IMR-90 (cell line): ENCODE measurements at regions not wholly inside any gene's neighbourhood (a gene's known extent, or its start where the extent isn't known, plus 50 kb on each side); places are given as distances from the start of the nearest gene placed in this dataset.
"Not testable (repeated sequence)": the region's sequence is repeated elsewhere in the genome, so short reads cannot be mapped to it uniquely, and the experiment has no call there.

ENCODE experiments used
- ATAC-seq: fragments of 200-7000 bp; cut with Tn5 transposase; 2 replicates; pipeline ENCODE4 v1.9.1; 2020; ENCODE audit warnings: low read depth, mild to moderate bottlenecking, moderate library complexity
- BruUV-seq: library from RNA; stranded (reverse); fragments of 400-500 nt; replicated peaks from 2 replicates; lab custom pipeline; 2021; lab: Mats Ljungman, UMichigan
- CTCF ChIA-PET: fragments of 300-600 bp; formaldehyde crosslinking; extraction: SDS; loops from one replicate; lab custom pipeline; 2021; ENCODE audit warnings: antibody characterized with exemption; lab: Yijun Ruan, JAX
- POLR2A ChIA-PET: fragments of 300-600 bp; sonication (Branson Sonifier 250); formaldehyde crosslinking; loops from one replicate; lab custom pipeline; 2022; ENCODE audit warnings: antibody characterized with exemption; ENCODE audit not compliant: unreplicated experiment; lab: Charles Lee
- DNase-seq: peaks from one replicate; pipeline ENCODE4 v3.0.0; 2013
- H2AFZ ChIP-seq: replicated peaks from 2 replicates; pipeline ENCODE3; 2013; ENCODE audit warnings: low read length, mild to moderate bottlenecking; ENCODE audit not compliant: poor library complexity
- H2AK5ac ChIP-seq: 2 replicates; pipeline ENCODE4 v1.6.1; 2013; ENCODE audit warnings: low read depth, low read length, inconsistent platforms
- H2AK9ac ChIP-seq: replicated peaks from 2 replicates; pipeline ENCODE3; 2013; ENCODE audit warnings: mild to moderate bottlenecking, low read depth, low read length, moderate library complexity; ENCODE audit not compliant: poor library complexity
- H2BK120ac ChIP-seq: 2 replicates; pipeline ENCODE4 v1.6.1; 2013; ENCODE audit warnings: low read depth, low read length, inconsistent platforms
- H2BK15ac ChIP-seq: 3 replicates; pipeline ENCODE4 v1.6.1; 2013; ENCODE audit warnings: low read depth, low read length, inconsistent platforms
- H2BK20ac ChIP-seq: 2 replicates; pipeline ENCODE4 v1.6.1; 2013; ENCODE audit warnings: low read depth, mild to moderate bottlenecking, inconsistent platforms, low read length, moderate library complexity
- H2BK5ac ChIP-seq: 2 replicates; pipeline ENCODE4 v1.6.1; 2013; ENCODE audit warnings: mild to moderate bottlenecking, low read depth, low read length, inconsistent platforms; ENCODE audit not compliant: poor library complexity, severe bottlenecking
- H3K14ac ChIP-seq: replicated peaks from 2 replicates; pipeline ENCODE4 v1.6.1; 2013; ENCODE audit warnings: low read depth, low read length, inconsistent platforms
- H3K18ac ChIP-seq: 2 replicates; pipeline ENCODE4 v1.6.1; 2013; ENCODE audit warnings: low read depth, low read length, control low read depth
- H3K23ac ChIP-seq: 2 replicates; pipeline ENCODE4 v1.6.1; 2013; ENCODE audit warnings: low read depth, low read length, inconsistent platforms
- H3K27ac ChIP-seq: 2 replicates; pipeline ENCODE4 v1.5.1; 2013; ENCODE audit warnings: mild to moderate bottlenecking, control low read depth, low read length; ENCODE audit not compliant: insufficient read depth
- H3K27me3 ChIP-seq: 2 replicates; pipeline ENCODE4 v1.6.1; 2013; ENCODE audit warnings: low read length; ENCODE audit not compliant: control insufficient read depth, insufficient read depth
- H3K36me3 ChIP-seq: 2 replicates; pipeline ENCODE4 v1.6.1; 2013; ENCODE audit warnings: low read length, mixed read lengths; ENCODE audit not compliant: control insufficient read depth, insufficient read depth
- H3K4ac ChIP-seq: 2 replicates; pipeline ENCODE4 v1.6.1; 2013; ENCODE audit warnings: low read depth, low read length, inconsistent platforms
- H3K4me1 ChIP-seq: 2 replicates; pipeline ENCODE4 v1.6.1; 2013; ENCODE audit warnings: low read length, mixed read lengths; ENCODE audit not compliant: control insufficient read depth, insufficient read depth
- H3K4me2 ChIP-seq: 2 replicates; pipeline ENCODE4 v1.6.1; 2013; ENCODE audit warnings: low read depth, mild to moderate bottlenecking, control low read depth, low read length, moderate library complexity
- H3K4me3 ChIP-seq: 2 replicates; pipeline ENCODE4 v1.5.1; 2013; ENCODE audit warnings: low read depth, mild to moderate bottlenecking, control low read depth, low read length, moderate library complexity; ENCODE audit not compliant: insufficient read depth
- H3K56ac ChIP-seq: 2 replicates; pipeline ENCODE4 v1.6.1; 2013; ENCODE audit warnings: low read length, inconsistent platforms; ENCODE audit not compliant: insufficient read depth; ENCODE audit errors: extremely low read depth
- H3K79me1 ChIP-seq, 2 experiments: 2 replicates each; pipeline ENCODE4 v1.6.1; 2013; ENCODE audit warnings: low read length in 2 of 2, inconsistent platforms in 1 of 2, low read depth in 1 of 2
- H3K9ac ChIP-seq: 2 replicates; pipeline ENCODE4 v1.6.1; 2013; ENCODE audit warnings: low read depth, low read length, control low read depth
- H3K9me1 ChIP-seq: 2 replicates; pipeline ENCODE4 v1.6.1; 2013; ENCODE audit warnings: low read length, inconsistent platforms; ENCODE audit not compliant: insufficient read depth
- H3K9me3 ChIP-seq: 2 replicates; pipeline ENCODE4 v1.6.1; 2013; ENCODE audit warnings: low read length; ENCODE audit not compliant: control insufficient read depth, insufficient read depth
- H4K20me1 ChIP-seq: 2 replicates; pipeline ENCODE4 v1.6.1; 2013; ENCODE audit warnings: low read length, inconsistent platforms; ENCODE audit not compliant: insufficient read depth
- H4K5ac ChIP-seq: 2 replicates; pipeline ENCODE4 v1.6.1; 2013; ENCODE audit warnings: mild to moderate bottlenecking, low read depth, low read length, control low read depth
- H4K8ac ChIP-seq, 2 experiments: 2 replicates each; pipeline ENCODE4 v1.6.1; 2013; ENCODE audit warnings: low read depth in 2 of 2, low read length in 2 of 2, control low read depth in 1 of 2, inconsistent platforms in 1 of 2
- H4K91ac ChIP-seq: 2 replicates; pipeline ENCODE4 v1.6.1; 2013; ENCODE audit warnings: low read depth, low read length, inconsistent platforms; ENCODE audit not compliant: insufficient read depth
- CHD1 ChIP-seq: IDR thresholded peaks from 2 replicates; pipeline ENCODE4 v1.6.1; 2012; ENCODE audit warnings: low read depth, low read length, improper control_type of control experiment
- CTCF ChIP-seq: conservative IDR thresholded peaks from 2 replicates; pipeline ENCODE4 v1.5.1; 2012; ENCODE audit warnings: mild to moderate bottlenecking, low read depth, low read length, improper control_type of control experiment
- MXI1 ChIP-seq: IDR thresholded peaks from 2 replicates; pipeline ENCODE4 v1.6.1; 2012; ENCODE audit warnings: low read depth, mild to moderate bottlenecking, low read length, moderate library complexity, borderline replicate concordance
- RFX5 ChIP-seq: IDR thresholded peaks from 2 replicates; pipeline ENCODE4 v1.8.0; 2012; ENCODE audit warnings: low read depth, mild to moderate bottlenecking, low read length, moderate library complexity
- USF2 ChIP-seq: fragments of 150-350 bp; IDR thresholded peaks from 2 replicates; pipeline ENCODE4 v1.6.1; 2017; ENCODE audit warnings: mild to moderate bottlenecking, antibody characterized with exemption, low read length, low read depth
- WGBS, 2 experiments: methylation state at CpG; one replicate each; pipeline versions ENCODE4 v1.1.5 to v1.1.7; 2013; ENCODE audit warnings: missing lambda C conversion rate in 2 of 2; ENCODE audit not compliant: insufficient read length in 1 of 2; ENCODE audit errors: extremely low coverage in 2 of 2; 5-methylcytosine and 5-hydroxymethylcytosine counted together
- dilution Hi-C: fragments of 300-500 bp; cut with HindIII; formaldehyde crosslinking; loops from one replicate; pipeline ENCODE4 v1.14.3; 2018; ENCODE audit warnings: low sequenced_read_pairs; ENCODE audit not compliant: unreplicated experiment
- in situ Hi-C: fragments of 300-500 bp; cut with MboI; formaldehyde crosslinking; loops from 3 replicates; pipeline ENCODE4 v1.14.3; 2019; ENCODE audit warnings: low sequenced_read_pairs, inconsistent platforms, mixed read lengths
- intact Hi-C: fragments of 100-400 bp; cut with micrococcal nuclease; formaldehyde crosslinking; loops from 2 replicates; pipeline ENCODE4 v1.10.0; 2022

DNA sequence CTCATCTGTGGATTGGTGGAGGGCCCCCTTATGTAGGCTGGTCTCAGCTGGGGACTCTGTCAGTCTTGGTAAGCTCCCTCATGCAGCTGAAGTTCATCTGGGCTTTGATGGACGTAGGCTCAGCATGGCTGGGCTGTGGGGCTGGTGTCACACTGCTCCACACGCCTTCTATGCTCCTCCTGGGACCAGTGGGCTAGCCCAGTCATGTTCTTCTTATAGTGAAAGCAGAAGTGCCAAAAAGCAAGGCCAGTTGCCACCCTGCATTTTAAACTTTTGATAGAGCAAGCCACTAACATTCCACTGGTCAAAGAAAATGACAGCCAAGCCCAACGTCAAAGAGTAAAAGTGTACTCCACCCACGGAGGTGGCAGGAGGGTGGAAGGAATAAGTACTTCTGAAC, 165.5 kb downstream of the MEX3B start:
- no peak overlapping the region for H2AFZ ChIP-seq
- H3K36me3 ChIP-seq = no peaks in the 10 kb centered on the region
- dilution Hi-C loops = no loop called here
- H4K91ac ChIP-seq = no peak overlapping the region
- no peak overlapping the region for H2BK5ac ChIP-seq
- H3K4me1 ChIP-seq = peaks cover 2% of the 10 kb centered on the region; the same call in 1 of the 2 replicates
- TF ChIP-seq CHD1 = no peak
- no peak for TF ChIP-seq CTCF
- TF ChIP-seq USF2 = no peak
- no peak for TF ChIP-seq RFX5
- TF ChIP-seq MXI1 = no peak
- H4K5ac ChIP-seq = no peak overlapping the region
- no peak overlapping the region for H3K23ac ChIP-seq
- H3K9me1 ChIP-seq = no peaks in the 10 kb centered on the region; the same call in 1 of the 2 replicates
- 0 out of 2 replicates have a peak overlapping the region, but pooled peaks have one; percentile 9 for H3K14ac ChIP-seq
- no peak overlapping the region for H3K9ac ChIP-seq
- H2AK5ac ChIP-seq = peak overlapping the region; percentile 12; the same call in 1 of the 2 replicates
- H3K4me2 ChIP-seq = no peak overlapping the region
- H2AK9ac ChIP-seq = no peak overlapping the region
- no peak overlapping the region for H2BK15ac ChIP-seq
- H3K4me3 ChIP-seq = no peak overlapping the region
- no CpG with 5 or more reads among the region's 4 CpGs for WGBS, 2 experiments
- no peak overlapping the region for H3K4ac ChIP-seq
- H3K56ac ChIP-seq = no peak overlapping the region
- H4K20me1 ChIP-seq = no peaks in the 10 kb centered on the region
- H2BK120ac ChIP-seq = peak overlapping the region; percentile 6; the same call in 1 of the 2 replicates
- BruUV-seq = no TSS peak
- intact Hi-C loops = no loop called here
- H3K18ac ChIP-seq = 0 out of 2 replicates have a peak overlapping the region, but pooled peaks have one; percentile 27
- H3K9me3 ChIP-seq = no peaks in the 10 kb centered on the region
- no peak overlapping the region for H3K27ac ChIP-seq
- POLR2A ChIA-PET = no interaction called here
- no peaks in the 10 kb centered on the region for H3K27me3 ChIP-seq
- ATAC-seq (no peak), DNase-seq (no peak)
- no peaks in the 10 kb centered on the region for H3K79me1 ChIP-seq
- in situ Hi-C loops = no loop called here
- H4K8ac ChIP-seq = no peak overlapping the region
- H2BK20ac ChIP-seq = no peak overlapping the region
- CTCF ChIA-PET = no interaction called here

GRCh38 chr15:81875717-81876116, 170.1 kb downstream of the MEX3B start:
- H4K91ac ChIP-seq, H3K4me2 ChIP-seq, H3K23ac ChIP-seq, H2AK5ac ChIP-seq, H3K56ac ChIP-seq, H3K9ac ChIP-seq, H3K4me1 ChIP-seq, H3K4me3 ChIP-seq, CTCF ChIA-PET, H3K36me3 ChIP-seq, H4K8ac ChIP-seq, H4K20me1 ChIP-seq, H2BK20ac ChIP-seq, H2BK120ac ChIP-seq, H3K27me3 ChIP-seq, H3K9me1 ChIP-seq, H3K18ac ChIP-seq, H4K5ac ChIP-seq, H3K27ac ChIP-seq, BruUV-seq, in situ Hi-C loops, H2BK5ac ChIP-seq, H3K4ac ChIP-seq, H2AFZ ChIP-seq, H2BK15ac ChIP-seq, H3K14ac ChIP-seq, POLR2A ChIA-PET, H3K9me3 ChIP-seq, H2AK9ac ChIP-seq, DNase-seq, ATAC-seq, dilution Hi-C loops, H3K79me1 ChIP-seq, intact Hi-C loops: not testable (repeated sequence)
- WGBS, 2 experiments = no CpG with 5 or more reads among the region's 1 CpG
